ENCODE measurements at regions not wholly inside any gene's neighbourhood (a gene's known extent, or its start where the extent isn't known, plus 50 kb on each side); places are given as distances from the start of the nearest gene placed in this dataset.

- Mint-ChIP-seq H3K4me3 (ENCODE audit: unreplicated experiment) (no peak overlapping the region), H3K4me1 (ENCODE audit: unreplicated experiment) (no peaks in the 10 kb centered on the region), H3K36me3 (ENCODE audit: low read depth, unreplicated experiment) (peaks cover 5% of the 10 kb centered on the region), H3K27ac (ENCODE audit: unreplicated experiment) (no peak overlapping the region), H3K9me3 (ENCODE audit: unreplicated experiment) (no peaks in the 10 kb centered on the region), H3K27me3 (ENCODE audit: unreplicated experiment) (peaks cover 4% of the 10 kb centered on the region)
- no peak for DNase-seq (ENCODE audit: low spot score)
- no peak for TF ChIP-seq CTCF (IDR thresholded peaks at IDR 0.05; ENCODE audit: unreplicated experiment)
Measured at GRCh38 chr2:15082105-15083058, 449.9 kb downstream of the LRATD1 start.

- no peak overlapping the region for H3K27ac Mint-ChIP-seq (ENCODE audit: unreplicated experiment)
- peaks cover 5% of the 10 kb centered on the region for H3K36me3 Mint-ChIP-seq (ENCODE audit: low read depth, unreplicated experiment)
- no peak for TF ChIP-seq CTCF (IDR thresholded peaks at IDR 0.05; ENCODE audit: unreplicated experiment)
- no peak overlapping the region for H3K4me3 Mint-ChIP-seq (ENCODE audit: unreplicated experiment)
- no peak for DNase-seq (ENCODE audit: low spot score)
- peaks cover 4% of the 10 kb centered on the region for H3K27me3 Mint-ChIP-seq (ENCODE audit: unreplicated experiment)
- H3K9me3 Mint-ChIP-seq (ENCODE audit: unreplicated experiment), result no peaks in the 10 kb centered on the region
- no peaks in the 10 kb centered on the region for H3K4me1 Mint-ChIP-seq (ENCODE audit: unreplicated experiment)
Measured at GRCh38 chr2:15084826-15085489, 452.4 kb downstream of the LRATD1 start.

GRCh38 chr2:15092181-15092580 lies 459.7 kb downstream of the LRATD1 start:
- Mint-ChIP-seq H3K36me3 (ENCODE audit: low read depth, unreplicated experiment) (no peaks in the 10 kb centered on the region), H3K9me3 (ENCODE audit: unreplicated experiment) (no peaks in the 10 kb centered on the region), H3K27ac (ENCODE audit: unreplicated experiment) (no peak overlapping the region), H3K4me1 (ENCODE audit: unreplicated experiment) (peaks cover 22% of the 10 kb centered on the region), H3K4me3 (ENCODE audit: unreplicated experiment) (no peak overlapping the region), H3K27me3 (ENCODE audit: unreplicated experiment) (peaks cover 3% of the 10 kb centered on the region)
- no peak for TF ChIP-seq CTCF (IDR thresholded peaks at IDR 0.05; ENCODE audit: unreplicated experiment)
- DNase-seq (ENCODE audit: low spot score), result no peak

- no peak overlapping the region for H3K27ac Mint-ChIP-seq (ENCODE audit: unreplicated experiment)
- TF ChIP-seq CTCF (IDR thresholded peaks at IDR 0.05; ENCODE audit: unreplicated experiment), result no peak
- H3K9me3 Mint-ChIP-seq (ENCODE audit: unreplicated experiment), result no peaks in the 10 kb centered on the region
Measured at GRCh38 chr2:15092691-15093090, 460.2 kb downstream of the LRATD1 start.

GRCh38 chr2:15094161-15094560 lies 461.6 kb downstream of the LRATD1 start:
- no peak for TF ChIP-seq CTCF (IDR thresholded peaks at IDR 0.05; ENCODE audit: unreplicated experiment)
- no peak overlapping the region for H3K4me3 Mint-ChIP-seq (ENCODE audit: unreplicated experiment)
- peaks cover 3% of the 10 kb centered on the region for H3K27me3 Mint-ChIP-seq (ENCODE audit: unreplicated experiment)
- DNase-seq (ENCODE audit: low spot score), result no peak
- peaks cover 26% of the 10 kb centered on the region for H3K4me1 Mint-ChIP-seq (ENCODE audit: unreplicated experiment)
- H3K9me3 Mint-ChIP-seq (ENCODE audit: unreplicated experiment), result no peaks in the 10 kb centered on the region
- no peaks in the 10 kb centered on the region for H3K36me3 Mint-ChIP-seq (ENCODE audit: low read depth, unreplicated experiment)
- no peak overlapping the region for H3K27ac Mint-ChIP-seq (ENCODE audit: unreplicated experiment)

More at GRCh38 chr2:15092691-15093090, 460.2 kb downstream of the LRATD1 start:
- Mint-ChIP-seq H3K27me3 (ENCODE audit: unreplicated experiment) (peaks cover 3% of the 10 kb centered on the region), H3K4me3 (ENCODE audit: unreplicated experiment) (no peak overlapping the region), H3K36me3 (ENCODE audit: low read depth, unreplicated experiment) (no peaks in the 10 kb centered on the region), H3K4me1 (ENCODE audit: unreplicated experiment) (peaks cover 26% of the 10 kb centered on the region)
- no peak for DNase-seq (ENCODE audit: low spot score)

Measured in endothelial cell (in vitro differentiated cells).